A549 (cell line): ENCODE measurements at regions not wholly inside any gene's neighbourhood (a gene's known extent, or its start where the extent isn't known, plus 50 kb on each side); places are given as distances from the start of the nearest gene placed in this dataset.

ENCODE experiments used
- CTCF ChIP-seq: fragments of >200 bp; sonication (Bioruptor Twin); formaldehyde crosslinking; IDR thresholded peaks from 3 replicates; pipeline ENCODE4 v1.5.1; 2016
- EP300 ChIP-seq, 2 experiments: fragments of >200 bp; sonication (Bioruptor Twin); formaldehyde crosslinking; IDR thresholded peaks; 2 replicates in 1 of 2; 3 replicates in 1 of 2; pipeline ENCODE4 v1.6.1; 2016 to 2017
- HDAC2 ChIP-seq: fragments of 200-600 bp; sonication (generic); IDR thresholded peaks from 2 replicates; pipeline ENCODE4 v1.6.1; 2016
- JUN ChIP-seq, 2 experiments: fragments of >200 bp; sonication (Bioruptor Twin); formaldehyde crosslinking; IDR thresholded peaks; 2 replicates in 1 of 2; 3 replicates in 1 of 2; pipeline ENCODE4 v1.6.1; 2016 to 2017
- JUNB ChIP-seq: fragments of >200 bp; sonication (Bioruptor Twin); formaldehyde crosslinking; IDR thresholded peaks from 2 replicates; pipeline ENCODE4 v1.6.1; 2016
- NFE2L2 ChIP-seq: fragments of 150-350 bp; conservative IDR thresholded peaks from 2 replicates; pipeline ENCODE4 v1.6.1; 2014; ENCODE audit warnings: low read length
- RAD21 ChIP-seq, 2 experiments: fragments of >200 bp in 1 of 2; sonication (Bioruptor Twin) in 1 of 2; formaldehyde crosslinking in 1 of 2; IDR thresholded peaks in 1 of 2; conservative IDR thresholded peaks in 1 of 2; 2 replicates in 1 of 2; 3 replicates in 1 of 2; pipeline ENCODE4 v1.6.1; 2012 to 2018; ENCODE audit warnings: inconsistent platforms in 1 of 2
- SMC3 ChIP-seq: fragments of >200 bp; sonication (Bioruptor Twin); formaldehyde crosslinking; IDR thresholded peaks from 3 replicates; pipeline ENCODE4 v1.6.1; 2018; ENCODE audit warnings: inconsistent platforms
- TF ChIP-seq, protein P1 (sequence below): IDR thresholded peaks from 2 replicates; pipeline ENCODE4 v1.6.1; 2012
- TF ChIP-seq, protein P2 (sequence below): fragments of >200 bp; sonication (Bioruptor Twin); formaldehyde crosslinking; IDR thresholded peaks from 3 replicates; pipeline ENCODE4 v1.6.1; 2016

DNA sequence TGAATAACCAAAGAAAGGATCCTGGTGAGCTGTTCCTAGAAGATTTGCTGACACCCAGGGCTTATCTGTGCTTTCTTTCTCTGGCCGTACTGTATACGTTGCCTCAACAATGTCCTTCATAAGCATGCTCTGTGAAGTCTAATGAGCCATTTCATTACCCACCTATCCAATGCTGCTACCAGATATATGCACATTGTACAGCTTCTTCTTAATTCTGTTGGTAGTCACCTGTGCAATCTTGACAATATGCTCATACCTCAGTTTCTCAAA is 731.8 kb upstream of the NCAM2 start:
- TF ChIP-seq CTCF (no peak), NFE2L2 (no peak), RAD21 (conservative IDR thresholded peaks at IDR 0.05 in 1 of 2, IDR thresholded peaks at IDR 0.05 in 1 of 2) (no peak), JUN (IDR thresholded peaks at IDR 0.05) (no peak), EP300 (IDR thresholded peaks at IDR 0.05) (no peak), SMC3 (no peak), JUNB (no peak), HDAC2 (no peak)
- TF ChIP-seq, protein P1, sequence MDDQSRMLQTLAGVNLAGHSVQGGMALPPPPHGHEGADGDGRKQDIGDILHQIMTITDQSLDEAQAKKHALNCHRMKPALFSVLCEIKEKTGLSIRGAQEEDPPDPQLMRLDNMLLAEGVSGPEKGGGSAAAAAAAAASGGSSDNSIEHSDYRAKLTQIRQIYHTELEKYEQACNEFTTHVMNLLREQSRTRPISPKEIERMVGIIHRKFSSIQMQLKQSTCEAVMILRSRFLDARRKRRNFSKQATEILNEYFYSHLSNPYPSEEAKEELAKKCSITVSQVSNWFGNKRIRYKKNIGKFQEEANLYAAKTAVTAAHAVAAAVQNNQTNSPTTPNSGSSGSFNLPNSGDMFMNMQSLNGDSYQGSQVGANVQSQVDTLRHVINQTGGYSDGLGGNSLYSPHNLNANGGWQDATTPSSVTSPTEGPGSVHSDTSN = no peak
- TF ChIP-seq, protein P2, sequence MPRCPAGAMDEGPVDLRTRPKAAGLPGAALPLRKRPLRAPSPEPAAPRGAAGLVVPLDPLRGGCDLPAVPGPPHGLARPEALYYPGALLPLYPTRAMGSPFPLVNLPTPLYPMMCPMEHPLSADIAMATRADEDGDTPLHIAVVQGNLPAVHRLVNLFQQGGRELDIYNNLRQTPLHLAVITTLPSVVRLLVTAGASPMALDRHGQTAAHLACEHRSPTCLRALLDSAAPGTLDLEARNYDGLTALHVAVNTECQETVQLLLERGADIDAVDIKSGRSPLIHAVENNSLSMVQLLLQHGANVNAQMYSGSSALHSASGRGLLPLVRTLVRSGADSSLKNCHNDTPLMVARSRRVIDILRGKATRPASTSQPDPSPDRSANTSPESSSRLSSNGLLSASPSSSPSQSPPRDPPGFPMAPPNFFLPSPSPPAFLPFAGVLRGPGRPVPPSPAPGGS = no peak
